ENCODE measurements at regions not wholly inside any gene's neighbourhood (a gene's known extent, or its start where the extent isn't known, plus 50 kb on each side); places are given as distances from the start of the nearest gene placed in this dataset.

- ChIA-PET CTCF (no interaction called here), POLR2A (no interaction called here)
- TF ChIP-seq, protein P1, sequence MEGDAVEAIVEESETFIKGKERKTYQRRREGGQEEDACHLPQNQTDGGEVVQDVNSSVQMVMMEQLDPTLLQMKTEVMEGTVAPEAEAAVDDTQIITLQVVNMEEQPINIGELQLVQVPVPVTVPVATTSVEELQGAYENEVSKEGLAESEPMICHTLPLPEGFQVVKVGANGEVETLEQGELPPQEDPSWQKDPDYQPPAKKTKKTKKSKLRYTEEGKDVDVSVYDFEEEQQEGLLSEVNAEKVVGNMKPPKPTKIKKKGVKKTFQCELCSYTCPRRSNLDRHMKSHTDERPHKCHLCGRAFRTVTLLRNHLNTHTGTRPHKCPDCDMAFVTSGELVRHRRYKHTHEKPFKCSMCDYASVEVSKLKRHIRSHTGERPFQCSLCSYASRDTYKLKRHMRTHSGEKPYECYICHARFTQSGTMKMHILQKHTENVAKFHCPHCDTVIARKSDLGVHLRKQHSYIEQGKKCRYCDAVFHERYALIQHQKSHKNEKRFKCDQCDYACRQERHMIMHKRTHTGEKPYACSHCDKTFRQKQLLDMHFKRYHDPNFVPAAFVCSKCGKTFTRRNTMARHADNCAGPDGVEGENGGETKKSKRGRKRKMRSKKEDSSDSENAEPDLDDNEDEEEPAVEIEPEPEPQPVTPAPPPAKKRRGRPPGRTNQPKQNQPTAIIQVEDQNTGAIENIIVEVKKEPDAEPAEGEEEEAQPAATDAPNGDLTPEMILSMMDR (IDR thresholded peaks at IDR 0.05): peak; percentile 8; the same call in 1 of the 2 replicates
- no peak for TF ChIP-seq POLR2AphosphoS5 (IDR thresholded peaks at IDR 0.05; ENCODE audit: low read depth, low read length)
- intact Hi-C loops (cut with micrococcal nuclease; ENCODE audit: unreplicated experiment) (no loop called here), in situ Hi-C loops (cut with HindIII; ENCODE audit: low pct_unique_long_range_greater_than_20kb, low sequenced_read_pairs) (no loop called here)
- Histone ChIP-seq H3K27me3 (ENCODE audit: control insufficient read depth, insufficient read depth, low read length) (no peaks in the 10 kb centered on the region), H3K27ac (ENCODE audit: low read length) (no peak overlapping the region), H3K36me3 (ENCODE audit: control insufficient read depth, insufficient read depth, low read length) (no peaks in the 10 kb centered on the region), H3K4me1 (ENCODE audit: control insufficient read depth, insufficient read depth, low read length) (no peaks in the 10 kb centered on the region), H3K4me3 (ENCODE audit: low read depth in 2 of 2, low read length in 2 of 2) (no peak overlapping the region), H3K9me3 (ENCODE audit: control insufficient read depth, insufficient read depth, low read depth, low read length) (no peaks in the 10 kb centered on the region)
- DNase-seq (ENCODE audit: low read depth, low spot score) (no peak), ATAC-seq (no peak)
- no TSS peak for BruUV-seq (replicated peaks)
Measured at GRCh38 chr13:37984357-37984756, 114.8 kb upstream of the TRPC4 start.

DNA sequence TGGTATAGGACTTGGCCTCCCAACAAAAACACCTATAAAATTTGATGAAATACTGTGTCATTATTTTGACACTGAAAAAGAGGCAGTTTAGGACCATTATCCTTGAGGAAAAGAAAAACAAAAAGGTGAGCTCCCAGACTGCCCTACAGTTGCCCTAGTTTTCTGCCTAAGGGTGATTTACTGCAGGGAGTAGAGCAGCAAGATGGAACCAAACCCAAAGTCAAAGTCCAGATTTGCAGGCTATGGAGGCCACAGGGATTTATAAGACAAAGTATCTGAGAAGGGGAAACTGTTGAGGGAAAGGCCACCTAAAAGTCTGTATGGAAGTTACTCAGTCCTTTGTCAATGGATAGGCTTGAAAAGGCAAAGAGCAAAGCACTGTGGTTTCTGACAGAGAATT lies 112.4 kb upstream of the TRPC4 start:
- no peaks in the 10 kb centered on the region for H3K36me3 ChIP-seq (ENCODE audit: control insufficient read depth, insufficient read depth, low read length)
- ChIA-PET CTCF (no interaction called here), POLR2A (no interaction called here)
- ATAC-seq (no peak), DNase-seq (ENCODE audit: low read depth, low spot score) (no peak)
- in situ Hi-C loops (cut with HindIII; ENCODE audit: low pct_unique_long_range_greater_than_20kb, low sequenced_read_pairs) (no loop called here), intact Hi-C loops (cut with micrococcal nuclease; ENCODE audit: unreplicated experiment) (no loop called here)
- H3K9me3 ChIP-seq (ENCODE audit: control insufficient read depth, insufficient read depth, low read depth, low read length): no peaks in the 10 kb centered on the region
- H3K4me1 ChIP-seq (ENCODE audit: control insufficient read depth, insufficient read depth, low read length): no peaks in the 10 kb centered on the region
- BruUV-seq (replicated peaks): no TSS peak
- no peak for TF ChIP-seq POLR2AphosphoS5 (IDR thresholded peaks at IDR 0.05; ENCODE audit: low read depth, low read length)
- TF ChIP-seq, protein P2, sequence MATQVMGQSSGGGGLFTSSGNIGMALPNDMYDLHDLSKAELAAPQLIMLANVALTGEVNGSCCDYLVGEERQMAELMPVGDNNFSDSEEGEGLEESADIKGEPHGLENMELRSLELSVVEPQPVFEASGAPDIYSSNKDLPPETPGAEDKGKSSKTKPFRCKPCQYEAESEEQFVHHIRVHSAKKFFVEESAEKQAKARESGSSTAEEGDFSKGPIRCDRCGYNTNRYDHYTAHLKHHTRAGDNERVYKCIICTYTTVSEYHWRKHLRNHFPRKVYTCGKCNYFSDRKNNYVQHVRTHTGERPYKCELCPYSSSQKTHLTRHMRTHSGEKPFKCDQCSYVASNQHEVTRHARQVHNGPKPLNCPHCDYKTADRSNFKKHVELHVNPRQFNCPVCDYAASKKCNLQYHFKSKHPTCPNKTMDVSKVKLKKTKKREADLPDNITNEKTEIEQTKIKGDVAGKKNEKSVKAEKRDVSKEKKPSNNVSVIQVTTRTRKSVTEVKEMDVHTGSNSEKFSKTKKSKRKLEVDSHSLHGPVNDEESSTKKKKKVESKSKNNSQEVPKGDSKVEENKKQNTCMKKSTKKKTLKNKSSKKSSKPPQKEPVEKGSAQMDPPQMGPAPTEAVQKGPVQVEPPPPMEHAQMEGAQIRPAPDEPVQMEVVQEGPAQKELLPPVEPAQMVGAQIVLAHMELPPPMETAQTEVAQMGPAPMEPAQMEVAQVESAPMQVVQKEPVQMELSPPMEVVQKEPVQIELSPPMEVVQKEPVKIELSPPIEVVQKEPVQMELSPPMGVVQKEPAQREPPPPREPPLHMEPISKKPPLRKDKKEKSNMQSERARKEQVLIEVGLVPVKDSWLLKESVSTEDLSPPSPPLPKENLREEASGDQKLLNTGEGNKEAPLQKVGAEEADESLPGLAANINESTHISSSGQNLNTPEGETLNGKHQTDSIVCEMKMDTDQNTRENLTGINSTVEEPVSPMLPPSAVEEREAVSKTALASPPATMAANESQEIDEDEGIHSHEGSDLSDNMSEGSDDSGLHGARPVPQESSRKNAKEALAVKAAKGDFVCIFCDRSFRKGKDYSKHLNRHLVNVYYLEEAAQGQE (IDR thresholded peaks at IDR 0.05; ENCODE audit: insufficient read depth in 1 of 2, low read depth in 2 of 2, low read length in 1 of 2): no peak
- TF ChIP-seq SIN3A (IDR thresholded peaks at IDR 0.05; ENCODE audit: borderline replicate concordance, insufficient read depth, low read depth, low read length): no peak
- no peak for TF ChIP-seq TCF7L2 (IDR thresholded peaks at IDR 0.05; ENCODE audit: low read depth, low read length)
- TF ChIP-seq, protein P1 (IDR thresholded peaks at IDR 0.05): no peak
- H3K27me3 ChIP-seq (ENCODE audit: control insufficient read depth, insufficient read depth, low read length): no peaks in the 10 kb centered on the region
- no peak overlapping the region for H3K27ac ChIP-seq (ENCODE audit: low read length)
- H3K4me3 ChIP-seq (ENCODE audit: low read depth in 2 of 2, low read length in 2 of 2): no peak overlapping the region

DNA sequence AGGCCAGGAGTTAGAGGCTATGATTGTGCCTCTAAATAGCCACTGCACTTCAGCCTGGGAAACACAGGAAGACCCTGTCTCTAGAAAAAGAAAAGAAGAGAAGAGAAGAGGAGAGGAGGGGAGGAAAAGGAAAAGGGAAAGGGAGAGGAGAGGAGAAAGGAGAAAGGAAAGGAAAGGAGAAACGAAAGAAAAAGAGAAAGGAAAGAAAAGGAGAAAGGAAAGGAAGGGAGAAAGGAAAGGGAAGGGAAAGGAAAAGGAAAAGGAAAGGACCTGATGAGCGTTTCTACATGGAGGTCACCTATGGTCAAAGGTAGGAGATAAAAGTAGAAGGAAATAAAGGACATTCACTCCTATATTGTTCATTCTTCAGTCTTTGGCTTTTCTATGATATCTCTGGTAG lies 109.1 kb upstream of the TRPC4 start:
- no peak overlapping the region for H3K27ac ChIP-seq (ENCODE audit: low read length)
- no peak for DNase-seq (ENCODE audit: low read depth, low spot score)
- no TSS peak for BruUV-seq (replicated peaks)
- intact Hi-C loops (cut with micrococcal nuclease; ENCODE audit: unreplicated experiment): no loop called here
- POLR2A ChIA-PET: no interaction called here
- in situ Hi-C loops (cut with HindIII; ENCODE audit: low pct_unique_long_range_greater_than_20kb, low sequenced_read_pairs): no loop called here
- CTCF ChIA-PET: no interaction called here
- H3K27me3 ChIP-seq (ENCODE audit: control insufficient read depth, insufficient read depth, low read length): no peaks in the 10 kb centered on the region
- H3K4me3 ChIP-seq (ENCODE audit: low read depth in 2 of 2, low read length in 2 of 2): no peak overlapping the region
- no peaks in the 10 kb centered on the region for H3K9me3 ChIP-seq (ENCODE audit: control insufficient read depth, insufficient read depth, low read depth, low read length)
- H3K36me3 ChIP-seq (ENCODE audit: control insufficient read depth, insufficient read depth, low read length): no peaks in the 10 kb centered on the region
- no peak for ATAC-seq
- H3K4me1 ChIP-seq (ENCODE audit: control insufficient read depth, insufficient read depth, low read length): no peaks in the 10 kb centered on the region
- TF ChIP-seq, protein P2 (IDR thresholded peaks at IDR 0.05; ENCODE audit: insufficient read depth in 1 of 2, low read depth in 2 of 2, low read length in 1 of 2): no peak
- no peak for TF ChIP-seq SIN3A (IDR thresholded peaks at IDR 0.05; ENCODE audit: borderline replicate concordance, insufficient read depth, low read depth, low read length)
- TF ChIP-seq, protein P1 (IDR thresholded peaks at IDR 0.05): no peak
- no peak for TF ChIP-seq TCF7L2 (IDR thresholded peaks at IDR 0.05; ENCODE audit: low read depth, low read length)
- no peak for TF ChIP-seq POLR2AphosphoS5 (IDR thresholded peaks at IDR 0.05; ENCODE audit: low read depth, low read length)
